HG02588 (cell line): ENCODE measurements at regions not wholly inside any gene's neighbourhood (a gene's known extent, or its start where the extent isn't known, plus 50 kb on each side); places are given as distances from the start of the nearest gene placed in this dataset.
"Not testable (repeated sequence)": the region's sequence is repeated elsewhere in the genome, so short reads cannot be mapped to it uniquely, and the experiment has no call there.

Experiments
- ATAC-seq: cut with Tn5 transposase; IDR thresholded peaks from one replicate; pipeline ENCODE4 v1.9.1; 2021; ENCODE audit warnings: mild to moderate bottlenecking, moderate library complexity; ENCODE audit not compliant: unreplicated experiment

GRCh38 chr6:47405273-47405672, 72.3 kb upstream of the CD2AP start:
- ATAC-seq, result no peak

- ATAC-seq, result no peak
Observed at GRCh38 chr6:47407300-47408281, 70.0 kb upstream of the CD2AP start.

GRCh38 chr6:47413752-47414422, 63.7 kb upstream of the CD2AP start:
- ATAC-seq, result peak; percentile 61

- ATAC-seq, result peak; percentile 52
Observed at GRCh38 chr6:47414423-47415167, 63.0 kb upstream of the CD2AP start.

DNA sequence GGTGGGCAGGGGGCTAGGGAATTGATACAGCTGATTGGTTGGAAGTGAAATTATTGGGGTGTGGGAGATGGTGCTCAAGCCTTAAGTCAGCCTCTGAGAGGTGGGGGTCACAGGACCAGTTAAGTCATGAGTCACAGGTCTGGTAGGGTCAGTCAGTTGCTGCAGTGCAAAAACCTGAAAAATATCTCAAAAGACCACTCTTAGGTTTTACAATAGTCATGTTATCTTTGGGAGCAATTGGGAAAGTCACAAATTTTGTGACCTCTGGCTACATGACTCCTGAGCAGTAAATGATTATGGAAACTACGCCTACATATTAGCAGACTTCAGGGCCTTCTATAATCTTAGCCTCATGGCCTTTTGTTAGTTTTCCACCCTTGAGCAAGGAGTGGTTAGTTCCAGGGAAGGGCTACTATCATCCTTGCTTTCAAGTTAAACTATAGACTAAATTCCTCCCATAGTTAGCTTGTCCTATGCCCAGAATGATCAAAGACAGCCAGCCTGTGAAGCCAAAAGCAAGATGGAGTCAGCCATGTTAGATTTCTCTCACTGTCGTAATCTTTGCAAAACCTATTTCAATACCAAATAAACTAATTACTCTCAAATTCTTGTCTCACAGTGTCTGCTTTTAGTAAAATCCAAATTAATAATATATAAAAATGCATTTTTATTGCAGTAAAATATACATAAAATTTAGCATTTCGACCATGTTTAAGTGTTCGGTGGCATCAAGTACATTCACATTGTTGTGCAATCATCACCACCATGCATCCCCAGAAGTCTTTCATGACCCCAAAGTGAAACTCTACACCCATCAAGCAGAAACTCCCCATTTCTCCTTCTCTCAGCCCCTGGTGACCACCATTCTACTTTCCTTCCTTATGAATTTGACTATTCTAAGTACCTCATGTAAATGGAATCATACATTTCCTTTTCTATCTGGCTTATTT, 60.9 kb upstream of the CD2AP start:
- no peak for ATAC-seq

DNA sequence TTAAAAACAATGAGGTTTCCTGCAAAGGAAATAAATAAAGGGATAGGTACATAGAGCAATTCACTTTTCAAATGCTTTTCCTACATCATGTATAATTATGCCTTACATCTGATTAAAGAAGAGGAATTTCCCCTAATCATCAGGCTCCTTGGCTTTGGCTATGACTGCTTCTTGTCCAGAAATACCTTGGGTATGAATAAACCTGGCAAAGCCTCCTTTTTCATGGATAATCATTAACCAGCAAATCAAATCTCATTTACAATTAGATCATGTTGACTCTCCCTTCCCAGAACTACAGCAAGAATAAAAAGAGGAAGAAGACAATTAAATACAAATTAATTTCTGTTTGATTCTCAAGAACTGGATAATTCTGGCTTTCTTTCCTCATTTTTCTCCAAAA, 58.0 kb upstream of the CD2AP start:
- ATAC-seq, result no peak

- ATAC-seq, result no peak
Observed at GRCh38 chr6:47420394-47421371, 56.9 kb upstream of the CD2AP start.

DNA sequence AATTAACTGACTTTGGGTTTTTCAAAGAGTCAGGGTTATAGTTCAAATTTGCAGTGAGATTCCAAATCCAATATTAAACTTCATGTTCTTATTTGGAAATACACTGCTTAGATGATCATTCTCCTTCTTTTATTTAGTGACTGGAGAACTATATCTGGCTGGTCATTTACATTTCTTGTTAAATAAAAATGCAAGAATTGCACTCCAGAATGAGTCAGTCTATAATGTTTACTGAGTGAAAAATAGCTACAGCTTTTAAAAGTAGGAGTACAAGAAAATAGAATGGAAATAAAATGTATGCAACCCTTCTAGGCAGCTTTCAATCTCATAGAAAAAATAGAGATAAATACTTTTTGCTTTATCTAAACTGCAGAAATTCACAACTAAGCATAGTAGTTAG, 54.5 kb upstream of the CD2AP start:
- no peak for ATAC-seq

DNA sequence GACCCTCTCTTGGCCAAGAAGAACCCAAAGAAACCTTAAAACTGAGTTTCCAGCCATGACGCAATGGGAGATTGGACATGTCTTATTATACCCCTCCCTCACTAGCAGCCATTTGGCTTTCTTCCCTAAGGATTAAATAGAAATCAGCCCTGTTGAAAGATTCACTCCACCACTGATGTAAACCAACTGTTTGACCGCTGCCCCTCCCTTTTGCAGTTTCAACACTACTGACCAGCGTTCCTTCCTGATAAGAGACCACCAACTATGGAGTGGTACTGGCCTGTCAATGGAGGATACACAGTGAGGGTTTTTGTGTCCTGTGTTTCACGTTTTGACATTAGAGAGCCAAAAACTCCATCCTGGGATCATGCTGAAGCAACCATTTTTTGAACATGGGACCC, 53.2 kb upstream of the CD2AP start:
- ATAC-seq, result no peak

DNA sequence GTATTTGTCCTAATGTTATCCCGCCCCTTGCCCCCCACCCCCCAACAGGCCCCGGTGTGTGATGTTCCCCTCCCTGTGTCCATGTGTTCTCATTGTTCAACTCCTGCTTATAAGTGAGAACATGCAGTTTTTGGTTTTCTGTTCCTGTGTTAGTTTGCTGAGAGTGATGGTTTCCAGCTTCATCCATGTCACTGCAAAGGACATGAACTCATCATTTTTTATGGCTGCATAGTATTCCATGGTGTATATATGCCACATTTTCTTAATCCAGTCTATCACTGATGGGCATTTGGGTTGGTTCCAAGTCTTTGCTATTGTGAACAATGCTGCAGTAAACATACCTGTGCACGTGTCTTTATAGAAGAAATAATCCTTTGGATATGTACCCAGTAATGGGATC, 51.9 kb upstream of the CD2AP start:
- ATAC-seq, result not testable (repeated sequence)

DNA sequence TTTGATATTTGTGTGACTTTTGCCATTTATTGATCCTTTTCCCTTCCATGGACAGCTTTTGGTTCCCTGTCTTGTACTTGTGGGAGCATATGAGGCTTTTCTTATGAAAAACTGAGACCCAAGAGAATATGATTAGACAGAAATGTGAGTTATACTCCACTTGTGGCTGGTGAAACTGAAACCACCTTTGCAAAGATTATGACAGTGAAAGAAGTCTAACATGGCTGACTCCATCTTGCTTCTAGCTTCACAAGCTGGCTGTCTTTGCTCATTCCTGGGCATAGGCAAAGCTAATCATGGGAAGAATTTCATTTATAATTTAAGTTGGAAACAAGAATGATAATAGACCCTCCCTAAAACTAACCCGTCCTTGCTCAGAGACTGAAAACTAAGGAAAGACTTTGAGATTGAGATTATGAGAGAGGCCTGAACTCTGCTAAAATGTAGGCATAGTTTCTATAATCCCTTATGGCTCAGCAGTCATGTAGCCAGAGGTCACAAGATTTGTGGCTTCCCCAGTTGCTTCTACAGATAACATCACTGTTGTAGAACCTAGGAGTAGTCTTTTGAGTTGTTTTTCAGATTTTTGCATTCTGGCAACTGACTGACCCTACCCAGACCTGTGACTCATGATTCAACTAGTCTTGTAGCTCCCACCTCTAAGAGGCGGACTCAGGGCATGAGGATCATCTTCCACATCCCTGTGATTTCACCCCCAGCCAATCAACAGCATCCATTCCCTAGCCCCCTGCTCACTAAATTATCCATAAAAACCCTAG, 50.9 kb upstream of the CD2AP start:
- ATAC-seq, result no peak

GRCh38 chr6:47427680-47428079, 49.9 kb upstream of the CD2AP start:
- no peak for ATAC-seq
